GM12874 (cell line): ENCODE measurements at regions not wholly inside any gene's neighbourhood (a gene's known extent, or its start where the extent isn't known, plus 50 kb on each side); places are given as distances from the start of the nearest gene placed in this dataset.

ENCODE experiments used
- CTCF ChIP-seq: IDR thresholded peaks from 2 replicates; pipeline ENCODE4 v1.5.1; 2011; ENCODE audit warnings: low read depth, mild to moderate bottlenecking, control low read depth, low read length, moderate library complexity; ENCODE audit not compliant: insufficient read depth

GRCh38 chr15:36329592-36329991 lies 249.8 kb upstream of the CDIN1 start:
- TF ChIP-seq CTCF = no peak

GRCh38 chr15:36330598-36330997 lies 248.8 kb upstream of the CDIN1 start:
- no peak for TF ChIP-seq CTCF

GRCh38 chr15:36331531-36332275 lies 247.7 kb upstream of the CDIN1 start:
- no peak for TF ChIP-seq CTCF

- TF ChIP-seq CTCF = no peak
Observed at GRCh38 chr15:36332301-36332700, 247.1 kb upstream of the CDIN1 start.

GRCh38 chr15:36332896-36333295 lies 246.5 kb upstream of the CDIN1 start:
- no peak for TF ChIP-seq CTCF

GRCh38 chr15:36334059-36334458 lies 245.4 kb upstream of the CDIN1 start:
- TF ChIP-seq CTCF = no peak

GRCh38 chr15:36335224-36335623 lies 244.2 kb upstream of the CDIN1 start:
- TF ChIP-seq CTCF = no peak
